AG08396 (cell line): ENCODE measurements at regions not wholly inside any gene's neighbourhood (a gene's known extent, or its start where the extent isn't known, plus 50 kb on each side); places are given as distances from the start of the nearest gene placed in this dataset.

Source experiments
- DNase-seq: peaks from one replicate; pipeline ENCODE4 v3.0.0; 2012; ENCODE audit warnings: low spot score, mixed read lengths

DNA sequence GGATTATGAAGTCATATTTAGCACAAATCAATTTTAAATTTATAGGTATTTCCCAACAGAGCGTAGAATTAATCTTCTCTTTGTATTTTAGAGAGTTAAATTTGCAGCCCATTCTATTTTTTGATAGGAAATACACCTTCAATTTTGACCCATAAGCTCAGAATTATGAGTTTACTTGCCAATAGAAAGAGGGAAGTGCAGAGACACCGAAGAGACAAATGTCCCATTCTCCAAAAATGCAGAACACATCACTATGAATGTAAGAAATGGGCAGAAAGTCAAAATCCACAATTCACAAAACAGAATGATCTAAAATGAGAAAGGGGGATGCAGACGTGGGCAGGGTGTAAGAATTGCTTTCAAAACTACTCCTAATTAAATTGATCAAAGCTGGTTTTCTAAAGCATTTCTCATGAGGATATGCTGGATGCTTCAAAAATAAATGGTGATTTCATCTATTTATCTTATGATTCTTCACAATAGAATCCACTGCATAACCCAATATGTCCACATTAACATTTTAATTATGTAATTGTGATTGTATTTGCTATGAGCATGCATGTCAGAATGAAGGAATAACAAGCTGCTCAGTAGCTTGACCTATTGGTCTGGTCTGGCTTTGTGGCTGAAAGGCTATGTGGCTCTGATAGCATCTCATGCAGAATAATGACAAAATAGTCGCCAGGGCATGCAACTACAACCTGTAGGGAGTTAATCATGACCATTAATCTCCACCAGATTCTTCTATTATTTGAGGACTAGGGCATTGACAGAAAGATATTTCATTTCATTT is 550.1 kb upstream of the CDH18 start:
- no peak for DNase-seq

DNA sequence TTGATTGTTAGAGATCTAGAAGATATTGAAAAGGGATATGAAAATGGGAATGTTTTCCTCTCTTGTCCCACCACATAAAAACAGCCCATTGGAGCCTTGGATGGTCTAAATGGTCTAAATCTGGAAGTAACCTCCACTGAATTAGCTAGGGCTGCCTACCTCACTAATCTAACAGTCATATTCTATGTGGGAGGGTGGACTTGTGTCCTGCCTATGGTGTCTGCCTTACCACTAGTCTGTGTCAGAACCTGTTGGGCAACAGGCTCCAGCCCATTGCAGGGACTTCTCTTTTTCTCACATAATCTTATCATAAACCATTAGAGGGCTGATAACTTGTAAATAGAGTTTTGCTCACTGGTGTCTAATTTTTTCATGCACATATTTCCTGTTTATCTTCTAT is 548.8 kb upstream of the CDH18 start:
- no peak for DNase-seq

DNA sequence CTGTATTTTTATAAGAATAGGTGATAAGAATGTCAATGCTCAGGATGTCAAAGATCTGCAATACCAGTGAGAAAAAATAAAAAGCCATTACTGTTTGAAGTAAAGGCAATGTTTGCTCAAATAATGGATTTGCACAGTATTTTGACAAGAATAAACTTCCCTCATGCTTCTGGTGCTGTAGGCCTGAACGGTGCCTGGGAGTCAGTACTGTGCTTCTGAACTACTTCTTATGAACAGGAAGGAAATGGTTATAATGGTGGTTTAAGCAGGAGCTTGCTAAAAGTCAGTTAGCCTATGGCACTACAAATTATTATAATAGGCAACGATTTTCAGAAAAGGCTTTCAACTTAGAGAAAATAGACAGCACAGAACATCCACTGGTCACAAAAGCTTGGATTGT is 548.3 kb upstream of the CDH18 start:
- DNase-seq: no peak

DNA sequence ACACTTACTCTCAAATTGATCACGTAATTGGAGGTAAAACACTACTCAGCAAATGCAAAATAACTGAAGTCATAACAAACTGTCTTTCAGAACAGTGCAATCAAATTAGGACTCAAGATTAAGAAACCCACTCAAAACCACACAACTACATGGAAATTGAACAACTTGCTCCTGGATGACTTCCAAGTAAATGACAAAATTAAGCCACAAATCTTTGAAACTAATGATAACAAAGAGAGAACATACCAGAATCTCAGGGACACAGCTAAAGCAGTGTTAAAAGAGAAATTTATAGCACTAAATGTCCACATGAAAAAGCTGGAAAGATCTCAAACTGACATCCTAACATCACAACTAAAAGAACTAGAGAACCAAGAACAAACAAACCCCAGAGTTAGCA is 540.5 kb upstream of the CDH18 start:
- DNase-seq: no peak

DNA sequence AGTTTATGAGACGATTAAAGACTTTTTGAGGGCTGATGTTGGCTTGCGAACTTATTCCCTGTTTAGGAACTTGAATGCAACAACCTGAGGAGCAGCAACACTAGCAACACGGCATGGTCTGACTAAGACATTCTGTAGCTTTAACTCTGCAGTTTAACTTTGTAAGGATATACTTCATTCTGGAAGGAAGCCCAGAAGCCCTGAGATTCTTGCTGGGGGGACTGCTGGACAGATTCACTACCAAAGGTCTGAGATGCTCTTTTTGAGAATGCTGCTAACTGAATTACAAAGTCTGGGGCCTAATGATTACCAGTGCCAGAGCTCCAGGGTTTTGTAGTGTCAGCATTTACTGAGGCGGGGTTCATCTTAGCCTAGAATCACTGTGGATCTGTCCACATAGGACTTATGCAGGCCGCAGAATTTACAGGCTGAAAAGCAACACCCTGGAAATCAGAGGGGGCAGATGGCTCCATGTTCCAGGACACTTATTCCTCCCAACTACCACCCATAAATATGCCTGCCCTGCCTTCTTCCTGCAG is 537.1 kb upstream of the CDH18 start:
- no peak for DNase-seq

- DNase-seq: no peak
These were observed 535.0 kb upstream of the CDH18 start for GRCh38 chr5:20522905-20523482.

DNA sequence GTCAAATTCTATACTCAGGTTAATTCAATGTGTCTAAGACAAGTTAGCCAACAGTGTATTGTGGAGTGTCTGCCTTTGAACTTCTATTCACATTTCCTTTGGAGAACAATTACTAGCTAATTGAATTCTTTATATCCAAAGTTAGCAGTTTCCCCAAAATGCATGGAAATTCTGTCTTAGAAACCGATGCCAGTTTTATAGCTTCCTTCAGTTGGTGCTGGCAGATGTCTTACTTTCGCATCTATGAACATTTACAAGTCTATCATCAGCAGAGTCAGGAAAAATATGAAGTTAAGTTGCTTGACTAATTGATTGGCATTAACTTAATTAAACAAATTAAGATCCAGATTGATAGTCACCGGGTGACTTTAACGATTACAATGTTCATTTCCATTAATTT is 527.6 kb upstream of the CDH18 start:
- no peak for DNase-seq

- DNase-seq: no peak
These were observed 526.1 kb upstream of the CDH18 start for GRCh38 chr5:20514145-20514544.

DNA sequence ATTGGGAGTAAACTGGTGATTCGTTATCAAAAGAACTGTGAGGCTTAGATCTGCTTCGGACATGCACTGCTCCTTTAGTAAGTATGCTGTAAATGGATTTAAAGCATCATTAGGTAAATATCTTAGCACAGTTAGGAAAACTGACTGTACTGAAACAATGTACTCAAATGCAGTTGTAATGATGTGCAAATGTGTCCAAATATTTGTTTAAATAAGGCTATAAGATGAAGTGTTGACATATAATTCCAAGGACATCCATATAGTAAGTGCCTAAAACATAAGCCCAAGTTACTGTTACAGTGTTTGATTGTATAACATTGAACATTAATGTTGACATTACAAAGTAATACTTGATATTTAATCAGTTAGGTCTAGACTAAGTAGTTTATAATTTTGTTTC is 512.5 kb upstream of the CDH18 start:
- DNase-seq: no peak

- no peak for DNase-seq
These were observed 510.9 kb upstream of the CDH18 start for GRCh38 chr5:20498926-20499325.

DNA sequence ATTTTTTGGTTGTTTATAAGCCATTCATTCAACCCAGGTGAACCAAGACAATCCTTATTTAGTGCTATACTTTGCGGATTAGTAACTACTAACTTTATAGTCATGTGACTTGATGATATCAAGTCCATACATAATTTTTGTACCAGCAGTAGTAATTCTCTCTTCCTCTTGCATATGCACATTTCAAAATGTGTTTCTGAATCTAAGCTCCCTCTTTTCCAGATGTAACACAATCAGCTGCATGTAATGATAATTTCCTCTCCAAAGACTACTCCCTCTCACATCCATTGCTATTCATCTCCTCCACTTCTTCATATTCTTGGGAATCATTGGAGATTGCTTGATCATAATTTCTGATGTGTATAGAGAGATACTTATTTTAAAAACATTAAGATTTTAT is 510.1 kb upstream of the CDH18 start:
- no peak for DNase-seq

- no peak for DNase-seq
These were observed 509.4 kb upstream of the CDH18 start for GRCh38 chr5:20497356-20497755.

- no peak for DNase-seq
These were observed 506.7 kb upstream of the CDH18 start for GRCh38 chr5:20494706-20495105.

- DNase-seq: no peak
These were observed 498.8 kb upstream of the CDH18 start for GRCh38 chr5:20486826-20487225.

DNA sequence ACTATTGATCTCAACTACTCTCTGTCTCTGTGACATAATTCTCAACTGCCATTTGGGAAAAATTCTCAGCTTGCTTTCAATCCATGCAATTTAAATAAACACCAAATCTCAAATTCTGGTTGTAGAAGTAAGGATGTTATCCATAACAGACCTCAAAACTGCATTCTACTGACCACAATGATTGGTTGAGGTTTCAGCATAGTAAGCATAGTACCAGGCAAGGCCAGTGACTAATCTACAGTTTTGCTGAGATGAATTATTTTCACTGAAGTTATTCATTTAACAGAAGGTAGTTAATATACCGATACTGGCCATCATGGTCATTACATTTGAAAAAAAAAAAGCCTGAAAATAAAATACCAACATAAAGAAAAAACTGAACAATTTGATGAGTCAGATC is 488.0 kb upstream of the CDH18 start:
- no peak for DNase-seq

GRCh38 chr5:20470997-20471396 is 483.0 kb upstream of the CDH18 start:
- DNase-seq: no peak

- no peak for DNase-seq
These were observed 481.8 kb upstream of the CDH18 start for GRCh38 chr5:20469792-20470191.

DNA sequence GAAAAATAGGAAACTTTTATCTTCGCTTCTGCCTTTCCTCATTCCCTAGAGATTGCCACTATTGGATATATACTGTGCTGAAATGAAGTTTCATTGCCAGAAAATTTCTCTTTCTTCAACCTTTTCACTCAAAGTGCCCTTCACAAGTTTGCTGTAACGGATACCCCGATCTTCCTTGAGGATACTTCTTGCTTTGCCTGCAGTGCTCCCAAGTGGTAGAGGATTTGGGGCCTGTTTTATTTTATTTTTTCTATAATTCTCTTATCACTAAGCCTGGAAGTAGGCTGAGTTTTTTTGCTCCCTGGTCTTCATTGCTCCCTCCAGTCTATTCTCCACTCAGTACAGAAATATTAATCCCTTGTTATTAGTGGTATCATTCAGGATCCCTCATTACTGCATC is 481.4 kb upstream of the CDH18 start:
- DNase-seq: no peak

GRCh38 chr5:20466512-20466911 is 478.5 kb upstream of the CDH18 start:
- no peak for DNase-seq

DNA sequence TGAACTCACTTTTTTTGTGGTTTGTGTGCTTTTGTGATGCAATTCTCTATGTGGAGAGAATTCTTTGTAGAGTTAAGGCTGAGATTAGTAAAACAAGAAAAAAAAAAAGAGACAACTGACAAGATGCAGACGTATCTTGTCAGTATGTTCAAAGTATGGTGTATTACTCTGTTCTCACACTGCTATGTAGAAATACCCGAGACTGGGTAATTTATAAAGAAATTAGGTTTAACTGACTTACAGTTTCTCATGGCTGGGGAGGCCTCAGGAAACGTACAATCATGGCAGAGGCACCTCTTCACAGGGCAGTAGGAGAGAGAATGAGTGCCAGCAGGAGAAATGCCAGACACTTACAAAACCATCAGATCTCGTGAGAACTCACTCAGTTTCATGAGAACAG is 475.2 kb upstream of the CDH18 start:
- DNase-seq: no peak

GRCh38 chr5:20446121-20446520 is 458.1 kb upstream of the CDH18 start:
- no peak for DNase-seq

- no peak for DNase-seq
These were observed 457.4 kb upstream of the CDH18 start for GRCh38 chr5:20445326-20445860.

DNA sequence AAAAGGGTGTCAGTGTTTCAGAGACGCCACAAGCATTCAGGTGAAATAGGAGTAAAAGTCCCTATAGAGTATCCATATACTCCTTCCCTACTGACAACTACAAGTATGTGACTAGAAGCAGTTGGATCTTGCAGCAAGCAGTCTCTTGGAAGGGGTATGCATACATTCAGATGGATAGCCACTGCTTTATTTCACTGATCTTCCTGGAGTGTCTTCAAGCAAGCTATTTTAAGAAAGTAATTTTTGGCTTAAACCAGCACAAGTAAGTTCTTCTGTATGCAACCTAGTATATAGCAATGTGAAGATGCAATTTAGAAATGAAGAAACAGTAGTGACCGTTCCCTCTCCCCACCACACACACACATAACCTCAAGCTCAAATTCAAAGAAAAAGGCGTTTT is 446.8 kb upstream of the CDH18 start:
- no peak for DNase-seq
